BE2C (cell line): ENCODE measurements at regions not wholly inside any gene's neighbourhood (a gene's known extent, or its start where the extent isn't known, plus 50 kb on each side); places are given as distances from the start of the nearest gene placed in this dataset.
"Not testable (repeated sequence)": the region's sequence is repeated elsewhere in the genome, so short reads cannot be mapped to it uniquely, and the experiment has no call there.

Source experiments
- DNase-seq: peaks from one replicate; pipeline ENCODE4 v3.0.0-alpha.2; 2020
- H3K27me3 ChIP-seq: fragments of 250-450 bp; sonication (Bioruptor Pico); 2 replicates; pipeline ENCODE4 v1.5.1; 2020; ENCODE audit warnings: mild to moderate bottlenecking
- H3K36me3 ChIP-seq: fragments of 250-450 bp; sonication (Bioruptor Pico); 2 replicates; pipeline ENCODE4 v1.5.1; 2020; ENCODE audit warnings: mild to moderate bottlenecking
- H3K4me1 ChIP-seq: fragments of 250-450 bp; sonication (Bioruptor Pico); 2 replicates; pipeline ENCODE4 v1.5.1; 2020
- H3K4me3 ChIP-seq: 2 replicates; pipeline ENCODE4 v1.5.1; 2011; ENCODE audit warnings: low read depth, low read length
- H3K9me3 ChIP-seq: fragments of 250-450 bp; sonication (Bioruptor Pico); 2 replicates; pipeline ENCODE4 v1.5.1; 2020
- TF ChIP-seq, protein P1 (sequence below): IDR thresholded peaks from 2 replicates; pipeline ENCODE4 v1.5.1; 2012; ENCODE audit warnings: mild to moderate bottlenecking, low read depth, low read length

DNA sequence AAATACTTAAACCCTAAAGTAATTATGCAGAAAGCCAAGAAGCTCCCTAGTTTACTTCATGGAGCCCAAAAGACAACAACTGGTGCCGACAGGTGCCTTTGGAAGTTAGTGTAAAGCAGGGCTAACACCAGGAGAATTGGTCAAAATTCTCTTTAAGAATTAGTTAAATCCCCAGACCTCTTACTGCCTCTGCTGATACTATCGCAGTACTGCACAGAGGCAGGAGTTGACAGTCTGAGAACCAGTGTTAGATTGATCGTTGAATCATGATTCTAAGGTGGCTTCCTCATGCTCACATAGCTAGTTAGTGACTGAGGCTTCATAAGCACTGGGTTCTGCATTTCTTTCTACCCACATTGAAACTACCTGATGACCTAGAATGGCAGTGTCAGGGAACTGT is 445.0 kb downstream of the XIRP2 start:
- H3K36me3 ChIP-seq, result no peaks in the 10 kb centered on the region
- H3K27me3 ChIP-seq, result no peaks in the 10 kb centered on the region
- no peaks in the 10 kb centered on the region for H3K4me1 ChIP-seq
- no peak overlapping the region for H3K4me3 ChIP-seq
- no peak for DNase-seq
- TF ChIP-seq, protein P1, sequence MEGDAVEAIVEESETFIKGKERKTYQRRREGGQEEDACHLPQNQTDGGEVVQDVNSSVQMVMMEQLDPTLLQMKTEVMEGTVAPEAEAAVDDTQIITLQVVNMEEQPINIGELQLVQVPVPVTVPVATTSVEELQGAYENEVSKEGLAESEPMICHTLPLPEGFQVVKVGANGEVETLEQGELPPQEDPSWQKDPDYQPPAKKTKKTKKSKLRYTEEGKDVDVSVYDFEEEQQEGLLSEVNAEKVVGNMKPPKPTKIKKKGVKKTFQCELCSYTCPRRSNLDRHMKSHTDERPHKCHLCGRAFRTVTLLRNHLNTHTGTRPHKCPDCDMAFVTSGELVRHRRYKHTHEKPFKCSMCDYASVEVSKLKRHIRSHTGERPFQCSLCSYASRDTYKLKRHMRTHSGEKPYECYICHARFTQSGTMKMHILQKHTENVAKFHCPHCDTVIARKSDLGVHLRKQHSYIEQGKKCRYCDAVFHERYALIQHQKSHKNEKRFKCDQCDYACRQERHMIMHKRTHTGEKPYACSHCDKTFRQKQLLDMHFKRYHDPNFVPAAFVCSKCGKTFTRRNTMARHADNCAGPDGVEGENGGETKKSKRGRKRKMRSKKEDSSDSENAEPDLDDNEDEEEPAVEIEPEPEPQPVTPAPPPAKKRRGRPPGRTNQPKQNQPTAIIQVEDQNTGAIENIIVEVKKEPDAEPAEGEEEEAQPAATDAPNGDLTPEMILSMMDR, result no peak
- H3K9me3 ChIP-seq, result no peaks in the 10 kb centered on the region

DNA sequence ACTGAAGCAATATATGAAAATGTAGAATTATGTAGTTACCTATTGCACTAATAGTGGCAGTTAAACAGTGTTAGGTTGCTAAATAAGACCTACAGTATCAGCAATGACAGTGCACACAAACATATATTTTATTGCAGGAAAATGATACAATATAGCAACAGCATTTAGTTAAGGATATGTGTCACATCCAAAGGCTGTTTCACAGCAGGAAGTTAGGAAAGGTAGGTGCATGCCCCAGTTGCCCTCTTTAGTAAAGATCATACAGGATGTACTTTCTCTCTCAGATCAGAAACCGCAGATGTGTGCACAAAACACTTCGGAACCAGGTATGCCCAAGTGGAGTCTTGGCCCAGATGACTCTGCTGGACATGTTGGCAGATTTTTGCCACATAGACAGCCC is 444.1 kb downstream of the XIRP2 start:
- TF ChIP-seq, protein P1, result no peak
- Histone ChIP-seq H3K36me3 (no peaks in the 10 kb centered on the region), H3K27me3 (no peaks in the 10 kb centered on the region), H3K9me3 (no peaks in the 10 kb centered on the region), H3K4me1 (no peaks in the 10 kb centered on the region), H3K4me3 (no peak overlapping the region)
- DNase-seq, result no peak

DNA sequence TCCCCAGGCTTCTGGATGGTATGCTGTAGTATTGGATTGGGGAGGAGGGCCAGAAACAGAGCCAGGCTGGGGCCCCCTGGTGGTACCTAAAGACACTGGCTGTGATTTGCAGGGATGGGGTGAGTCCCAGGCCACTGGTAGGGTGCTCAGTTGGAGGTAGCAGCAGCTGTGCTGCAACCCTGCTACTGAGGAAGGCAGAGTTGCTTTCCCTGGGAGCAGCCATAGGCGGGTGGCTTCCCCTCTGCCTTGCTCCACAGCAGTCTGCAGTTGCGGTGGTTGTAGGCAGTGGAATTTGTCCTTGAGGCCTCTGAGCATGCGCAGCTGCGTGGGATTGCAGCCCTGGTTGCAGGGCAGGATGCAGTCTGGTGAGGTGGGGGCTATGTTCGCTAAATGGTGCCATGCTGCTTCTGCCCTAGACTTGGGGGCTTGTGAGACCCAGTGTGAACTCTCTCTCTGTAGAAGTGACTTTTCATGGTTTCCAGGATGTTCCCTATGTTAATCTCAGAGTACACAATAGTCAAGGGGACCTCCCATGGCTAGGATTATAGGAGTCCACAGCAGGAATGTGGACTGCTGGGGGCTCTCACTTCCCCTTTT is 443.5 kb downstream of the XIRP2 start:
- Histone ChIP-seq H3K27me3 (no peaks in the 10 kb centered on the region), H3K36me3 (no peaks in the 10 kb centered on the region), H3K4me1 (no peaks in the 10 kb centered on the region), H3K4me3 (no peak overlapping the region), H3K9me3 (no peaks in the 10 kb centered on the region)
- TF ChIP-seq, protein P1, result peak; percentile 31
- peak; percentile 19 for DNase-seq

DNA sequence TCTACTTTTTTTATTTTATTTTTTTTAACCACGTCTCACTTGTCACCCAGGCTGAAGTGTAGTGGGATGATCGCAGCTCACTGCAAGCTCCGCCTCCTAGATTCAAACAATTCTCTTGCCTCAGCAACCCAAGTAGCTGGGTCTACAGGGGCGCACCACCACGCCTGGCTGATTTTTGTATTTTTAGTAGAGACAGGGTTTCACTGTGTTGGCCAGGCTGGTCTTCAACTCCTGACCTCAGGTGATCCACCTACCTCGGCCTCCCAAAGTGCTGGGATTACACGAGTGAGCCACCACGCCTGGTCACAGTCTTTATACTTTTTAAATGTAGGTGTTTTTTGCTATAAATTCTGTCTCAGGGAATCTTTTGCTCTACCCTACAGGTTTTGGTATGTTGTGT is 440.5 kb downstream of the XIRP2 start:
- H3K4me1 ChIP-seq, H3K27me3 ChIP-seq, H3K36me3 ChIP-seq, H3K9me3 ChIP-seq, DNase-seq, H3K4me3 ChIP-seq: not testable (repeated sequence)

DNA sequence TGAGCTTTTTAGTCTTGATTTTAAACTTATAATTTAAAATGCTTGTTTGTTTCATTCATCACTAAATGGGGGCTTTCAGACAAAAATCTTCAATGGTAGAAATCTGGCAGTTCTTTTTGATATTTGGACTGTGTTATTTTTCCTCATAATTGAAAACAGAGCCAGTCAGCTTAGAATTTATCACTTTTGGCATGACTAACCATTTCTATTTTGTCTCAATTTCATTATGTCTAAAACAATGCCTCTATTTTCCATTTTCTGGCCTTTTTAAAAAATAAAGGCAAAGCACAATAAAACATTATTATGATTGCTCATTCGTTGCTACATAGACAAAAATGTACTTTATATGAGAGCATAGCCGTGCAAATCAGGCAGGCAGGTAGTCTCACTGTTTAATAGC is 434.5 kb downstream of the XIRP2 start:
- Histone ChIP-seq H3K4me1 (no peaks in the 10 kb centered on the region), H3K27me3 (no peaks in the 10 kb centered on the region), H3K4me3 (no peak overlapping the region), H3K36me3 (no peaks in the 10 kb centered on the region), H3K9me3 (no peaks in the 10 kb centered on the region)
- no peak for DNase-seq
- TF ChIP-seq, protein P1, result no peak

DNA sequence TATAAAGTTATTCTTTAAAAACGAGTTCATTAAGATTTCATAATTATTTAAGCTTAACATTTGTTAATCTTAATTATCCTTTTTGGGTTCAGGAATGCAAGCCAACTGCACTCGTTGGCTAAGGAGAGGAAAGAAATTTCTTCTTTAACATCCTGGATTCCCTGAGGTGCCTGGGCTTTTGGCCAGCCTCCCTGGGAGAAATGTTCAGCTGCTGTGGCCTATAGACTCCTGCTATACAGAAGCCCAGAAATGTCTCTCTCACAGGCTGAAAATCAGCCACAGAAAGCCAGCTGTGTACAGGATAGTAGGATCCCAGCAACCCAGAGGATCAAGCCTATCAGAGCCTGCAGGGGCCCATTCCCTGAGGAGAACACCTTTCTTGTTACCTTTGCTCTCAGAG is 430.3 kb downstream of the XIRP2 start:
- Histone ChIP-seq H3K36me3 (no peaks in the 10 kb centered on the region), H3K27me3 (no peaks in the 10 kb centered on the region), H3K4me3 (no peak overlapping the region), H3K9me3 (no peaks in the 10 kb centered on the region), H3K4me1 (no peaks in the 10 kb centered on the region)
- TF ChIP-seq, protein P1, result no peak
- DNase-seq, result no peak

DNA sequence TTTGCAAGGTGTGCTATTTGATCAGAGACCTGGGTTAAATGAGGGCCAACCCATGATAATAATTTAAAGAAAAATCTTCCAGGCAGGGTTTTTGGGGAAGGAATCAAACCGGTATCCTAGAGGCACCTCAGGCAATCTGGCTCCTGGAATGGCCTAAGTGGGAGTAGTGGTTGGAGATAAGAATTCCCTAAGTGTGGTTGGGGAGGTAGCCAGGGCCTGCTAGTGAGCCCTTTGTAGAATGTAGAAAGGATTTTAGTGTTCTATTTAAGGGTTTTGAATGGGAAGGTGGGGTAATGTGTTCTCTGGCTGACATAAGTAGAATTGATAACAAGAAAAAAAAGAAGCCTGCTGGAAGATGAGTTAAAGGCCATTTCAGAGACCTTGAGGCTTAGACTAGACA is 422.2 kb downstream of the XIRP2 start:
- no peaks in the 10 kb centered on the region for H3K4me1 ChIP-seq
- TF ChIP-seq, protein P1, result no peak
- no peak for DNase-seq
- H3K36me3 ChIP-seq, result no peaks in the 10 kb centered on the region
- no peaks in the 10 kb centered on the region for H3K27me3 ChIP-seq
- H3K9me3 ChIP-seq, result no peaks in the 10 kb centered on the region
- H3K4me3 ChIP-seq, result no peak overlapping the region
